NCI-H2081 (cell line): ENCODE measurements at regions not wholly inside any gene's neighbourhood (a gene's known extent, or its start where the extent isn't known, plus 50 kb on each side); places are given as distances from the start of the nearest gene placed in this dataset.

Source experiments
- DNase-seq, 2 experiments: peaks; one replicate each; lab custom pipeline; 2025; lab: John Stamatoyannopoulos, UW

DNA sequence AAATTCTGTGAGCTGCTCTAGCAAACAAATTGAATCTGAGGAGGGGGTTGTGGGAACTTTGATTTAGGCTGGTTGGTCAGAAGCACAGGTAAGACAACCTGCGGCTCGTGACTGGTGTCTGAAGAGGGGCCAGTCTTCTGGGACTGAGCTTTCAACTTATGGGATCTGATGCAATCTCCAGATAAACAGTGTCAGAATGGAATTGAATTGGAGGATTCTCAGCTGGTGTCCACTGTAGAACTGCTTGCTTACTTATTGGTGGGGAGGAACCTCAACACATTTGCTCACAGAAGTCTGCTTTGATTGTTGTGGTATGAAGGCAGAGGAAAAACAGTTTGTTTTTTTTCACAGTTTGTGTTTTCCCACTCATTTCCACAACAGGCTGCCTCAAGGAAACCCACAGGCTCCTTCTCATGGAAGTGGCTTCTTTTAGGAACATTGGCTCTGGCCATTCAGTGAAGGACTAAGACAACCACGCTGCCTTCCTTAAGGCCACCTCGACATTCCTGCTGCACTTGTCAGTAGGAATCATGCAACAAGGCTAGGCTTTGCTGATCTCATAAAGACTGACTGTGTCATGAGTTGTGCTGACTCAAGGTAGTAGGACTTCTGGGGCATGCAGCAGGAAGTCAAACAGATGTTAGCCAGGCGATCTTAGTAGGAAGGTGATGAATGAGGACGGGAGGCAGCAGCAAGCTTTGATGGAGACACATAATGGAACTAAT, 104.7 kb downstream of the TSN start:
- DNase-seq, result no peak

GRCh38 chr2:121860758-121861227, 105.3 kb downstream of the TSN start:
- no peak for DNase-seq

DNA sequence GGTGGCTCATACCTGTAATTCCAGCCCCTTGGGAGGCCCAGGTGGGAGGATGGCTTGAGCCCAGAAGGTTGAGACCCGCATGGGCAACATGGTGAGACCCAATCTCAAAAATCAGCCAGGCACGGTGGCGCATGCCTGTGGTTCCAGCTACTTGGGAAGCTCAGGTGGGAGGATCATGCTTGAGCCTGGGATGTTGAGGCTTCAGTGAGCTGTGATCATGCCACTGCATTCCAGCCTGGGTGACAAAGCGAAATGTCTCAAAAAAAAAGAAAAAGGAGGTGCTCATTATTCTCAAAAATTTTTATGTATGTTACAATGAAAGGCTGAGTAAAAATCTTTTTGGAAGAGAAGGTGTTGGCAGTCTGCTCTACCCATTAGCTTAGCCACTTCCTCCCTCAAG, 106.8 kb downstream of the TSN start:
- DNase-seq, result no peak

- no peak for DNase-seq
These were observed 110.5 kb downstream of the TSN start for GRCh38 chr2:121865914-121866313.

DNA sequence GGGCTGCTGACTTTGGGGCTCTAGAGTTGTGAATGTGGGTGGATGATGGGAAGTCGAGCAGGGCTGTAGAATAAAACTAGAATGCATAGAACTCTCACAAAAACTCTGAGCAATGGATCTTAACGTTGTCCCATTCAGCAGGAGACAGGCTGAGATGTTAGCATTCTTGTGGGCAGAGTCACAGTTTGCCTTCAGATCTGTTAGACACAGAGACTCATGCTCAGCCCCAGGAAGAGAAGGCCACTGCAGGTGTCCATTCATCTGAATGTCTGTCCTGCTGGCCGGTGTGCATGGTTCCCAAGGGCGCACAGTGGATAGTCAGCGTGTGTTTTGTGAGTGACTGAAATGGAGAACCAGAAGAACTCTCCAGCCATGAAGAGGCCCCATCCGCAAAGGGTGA, 111.3 kb downstream of the TSN start:
- no peak for DNase-seq

DNA sequence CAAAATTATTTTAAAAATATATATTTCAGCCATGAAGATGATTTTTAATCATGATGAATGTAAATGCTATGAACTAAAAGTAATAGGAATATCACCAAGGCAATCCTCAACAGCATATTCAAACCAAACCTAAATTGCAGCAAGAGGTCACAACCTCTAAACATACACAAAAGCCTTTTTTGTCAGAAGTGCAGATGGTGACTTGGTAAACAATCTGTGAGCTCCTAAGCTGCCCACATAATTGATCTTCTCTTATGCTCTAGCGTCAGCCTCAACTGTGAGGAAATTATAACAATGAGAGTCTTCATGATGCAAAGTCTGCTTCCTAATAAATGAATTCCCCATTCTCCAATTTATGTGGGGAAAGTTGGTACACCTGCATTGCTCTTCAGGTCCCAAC, 113.2 kb downstream of the TSN start:
- peak in 1 of 2 experiments; percentile 7 for DNase-seq

GRCh38 chr2:121869363-121869762, 113.9 kb downstream of the TSN start:
- DNase-seq, result no peak

GRCh38 chr2:121869873-121870272, 114.4 kb downstream of the TSN start:
- DNase-seq, result no peak

GRCh38 chr2:121872651-121873050, 117.2 kb downstream of the TSN start:
- DNase-seq, result no peak

- no peak for DNase-seq
These were observed 118.4 kb downstream of the TSN start for GRCh38 chr2:121873864-121874263.

DNA sequence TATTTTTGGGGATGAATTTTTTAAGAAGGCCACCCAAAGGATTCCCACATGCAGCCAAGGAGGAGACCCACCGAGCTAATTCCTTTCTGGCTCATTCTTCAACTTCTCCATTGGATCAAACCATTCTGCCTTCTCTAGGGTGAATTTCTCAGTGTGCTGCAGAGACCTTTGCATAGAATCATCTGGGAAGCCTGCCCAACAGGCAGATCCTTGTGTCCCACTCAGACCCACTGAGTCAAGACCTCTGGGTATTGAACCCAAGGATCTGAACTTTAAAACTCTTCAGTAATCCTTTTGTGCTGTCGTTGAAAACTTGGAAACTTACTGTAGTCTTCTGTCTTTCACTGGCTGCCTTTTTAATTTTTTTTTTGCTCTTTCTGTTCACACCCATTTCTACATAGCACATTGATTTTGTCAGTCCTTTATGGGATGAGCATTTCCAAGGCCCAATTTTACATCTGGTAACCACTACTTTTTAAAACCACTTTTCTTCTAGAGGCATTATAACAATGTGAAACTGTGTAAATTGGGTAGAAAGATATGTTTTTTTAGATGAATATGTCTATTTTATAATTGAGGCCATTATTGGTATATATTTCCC, 120.2 kb downstream of the TSN start:
- DNase-seq, result no peak

- no peak for DNase-seq
These were observed 121.9 kb downstream of the TSN start for GRCh38 chr2:121877366-121877765.

DNA sequence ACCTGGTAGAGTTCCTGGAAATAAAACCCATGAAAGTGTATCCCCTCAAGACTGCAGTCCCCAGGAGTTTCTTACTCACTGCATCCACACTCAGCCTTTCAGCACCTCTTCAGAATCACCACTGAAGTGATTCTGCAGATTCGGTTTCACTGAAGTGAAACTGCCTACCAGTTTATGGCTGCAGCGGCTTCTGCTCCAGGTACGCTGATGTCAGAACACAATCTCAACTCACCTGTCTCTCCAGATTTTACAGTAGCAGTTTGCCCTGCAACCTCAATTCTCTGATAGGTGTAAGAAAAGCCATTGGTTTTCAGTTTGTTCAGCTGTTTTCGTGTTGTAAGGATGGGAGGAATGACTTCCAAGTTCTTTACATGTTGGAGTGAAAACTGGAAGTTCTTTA, 124.8 kb downstream of the TSN start:
- no peak for DNase-seq

GRCh38 chr2:121881038-121881437, 125.6 kb downstream of the TSN start:
- no peak for DNase-seq

DNA sequence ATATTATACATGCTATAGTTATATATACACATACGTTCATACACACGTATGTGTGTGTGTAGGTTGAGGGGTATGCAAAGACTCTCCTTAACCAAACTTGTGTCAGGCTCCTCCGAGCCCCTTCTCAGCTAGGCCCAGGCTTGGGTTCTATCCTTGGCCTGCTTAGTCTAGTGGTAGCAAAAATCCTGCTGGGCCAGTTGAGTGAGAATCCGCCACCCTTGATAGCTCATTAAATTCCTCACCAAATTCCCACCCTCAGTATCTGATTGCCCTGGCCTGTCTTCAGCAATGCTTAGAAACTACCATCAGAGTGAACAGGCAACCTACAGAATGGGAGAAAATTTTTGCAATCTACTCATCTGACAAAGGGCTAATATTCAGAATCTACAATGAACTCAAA, 126.5 kb downstream of the TSN start:
- no peak for DNase-seq

DNA sequence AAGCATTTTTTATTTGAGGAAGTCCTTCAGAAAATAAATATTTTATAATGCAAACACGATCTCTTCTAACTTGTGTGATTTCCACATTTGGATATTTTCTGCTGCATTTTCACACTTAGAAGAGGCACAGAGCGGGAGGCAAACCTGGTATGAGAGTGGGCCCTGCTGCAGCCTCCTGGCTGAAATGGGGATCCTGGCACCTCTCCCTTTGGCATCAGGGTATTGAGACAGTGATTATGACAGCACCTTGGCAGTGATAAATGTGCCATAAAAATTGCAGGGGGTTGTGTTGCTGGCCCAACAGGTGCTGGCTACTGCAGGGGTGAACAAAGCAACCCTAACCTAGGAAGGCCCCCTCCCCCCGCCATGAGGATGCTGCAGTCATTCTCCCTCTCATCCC, 128.6 kb downstream of the TSN start:
- peak in 1 of 2 experiments; percentile 28 for DNase-seq

DNA sequence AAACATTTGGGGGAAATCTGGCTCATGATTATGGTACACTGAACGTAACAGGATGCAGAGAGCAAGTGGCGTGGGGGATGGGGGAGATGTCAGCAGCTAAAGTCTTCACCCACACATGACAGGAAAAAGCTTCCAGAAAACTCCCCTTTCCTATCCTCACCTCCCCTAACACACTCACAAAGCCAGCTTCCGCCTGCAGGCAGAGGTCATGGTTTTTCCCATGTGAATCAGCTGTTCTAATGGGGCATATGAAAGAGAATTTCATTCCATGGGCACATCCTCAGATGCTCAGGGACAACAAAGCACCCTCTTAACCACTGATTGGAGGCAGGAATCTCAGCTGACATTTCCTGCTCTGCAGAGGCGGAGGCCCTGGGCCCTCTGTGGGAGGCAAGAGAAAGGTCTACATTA, 129.1 kb downstream of the TSN start:
- no peak for DNase-seq

GRCh38 chr2:121886059-121886458, 130.6 kb downstream of the TSN start:
- no peak for DNase-seq

DNA sequence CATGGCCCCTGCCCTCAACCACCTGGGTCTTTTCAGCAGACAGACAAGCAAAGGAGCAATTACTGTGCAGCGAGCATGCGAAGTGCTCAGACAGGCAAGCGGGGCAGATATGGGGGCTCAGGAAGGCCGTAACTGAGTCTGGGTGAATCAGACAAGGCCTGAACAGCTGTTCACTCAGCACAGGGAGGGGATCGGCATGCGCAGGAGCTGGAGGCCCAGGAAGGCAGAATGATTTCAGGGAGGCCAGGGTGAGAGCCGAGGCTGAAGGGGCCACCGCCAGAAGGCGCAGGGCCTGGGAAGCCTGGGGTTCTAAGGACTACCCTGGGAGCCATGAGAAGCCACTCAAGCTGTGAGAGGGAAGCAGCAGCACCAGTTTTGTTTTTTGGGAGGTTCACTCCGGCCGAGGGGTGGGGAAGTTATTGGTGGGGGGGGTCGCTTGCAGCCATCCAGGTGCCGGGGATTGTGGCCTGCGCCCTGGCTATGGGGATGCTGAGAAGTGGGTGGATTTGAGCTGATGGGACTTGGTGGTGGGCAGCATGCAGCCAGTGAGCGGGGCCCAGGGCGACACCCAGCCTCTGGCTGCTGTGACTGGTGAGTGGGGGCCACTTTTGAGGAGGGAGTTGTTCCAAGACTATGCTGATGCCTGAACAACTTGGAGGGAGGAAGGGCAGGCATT, 132.2 kb downstream of the TSN start:
- DNase-seq, result no peak

GRCh38 chr2:121888189-121888557, 132.7 kb downstream of the TSN start:
- no peak for DNase-seq

GRCh38 chr2:121890041-121890440, 134.6 kb downstream of the TSN start:
- no peak for DNase-seq

GRCh38 chr2:121895723-121896571, 140.5 kb downstream of the TSN start:
- no peak for DNase-seq
